GM21723 (cell line): ENCODE measurements at regions not wholly inside any gene's neighbourhood (a gene's known extent, or its start where the extent isn't known, plus 50 kb on each side); places are given as distances from the start of the nearest gene placed in this dataset.
"Not testable (repeated sequence)": the region's sequence is repeated elsewhere in the genome, so short reads cannot be mapped to it uniquely, and the experiment has no call there.

ENCODE experiments used
- ATAC-seq: cut with Tn5 transposase; IDR thresholded peaks from one replicate; pipeline ENCODE4 v1.9.1; 2021; ENCODE audit warnings: mild to moderate bottlenecking, moderate library complexity; ENCODE audit not compliant: unreplicated experiment

GRCh38 chrX:39022106-39022505 is 220.8 kb downstream of the MID1IP1 start:
- no peak for ATAC-seq

GRCh38 chrX:39029221-39029620 is 228.0 kb downstream of the MID1IP1 start:
- ATAC-seq: no peak

GRCh38 chrX:39030636-39031035 is 229.4 kb downstream of the MID1IP1 start:
- ATAC-seq: no peak

DNA sequence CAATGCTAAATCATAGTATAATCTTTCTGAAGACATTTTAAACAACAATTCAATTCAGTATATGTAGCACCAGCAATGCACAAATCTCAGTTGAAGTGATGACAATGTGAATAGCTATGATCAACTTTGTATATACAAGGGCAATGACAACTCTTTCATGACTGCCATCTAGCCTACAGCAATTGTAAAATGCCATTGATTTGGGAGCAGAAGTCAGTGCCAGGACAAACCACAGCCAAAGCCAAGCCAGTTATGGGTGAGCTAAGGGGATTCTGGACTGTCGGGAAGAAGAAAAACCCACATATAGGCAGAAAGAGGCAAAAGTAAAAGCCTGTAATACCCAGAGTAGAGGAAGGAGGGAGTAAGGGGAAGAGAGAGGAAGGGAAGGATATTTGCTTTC is 238.6 kb downstream of the MID1IP1 start:
- no peak for ATAC-seq

DNA sequence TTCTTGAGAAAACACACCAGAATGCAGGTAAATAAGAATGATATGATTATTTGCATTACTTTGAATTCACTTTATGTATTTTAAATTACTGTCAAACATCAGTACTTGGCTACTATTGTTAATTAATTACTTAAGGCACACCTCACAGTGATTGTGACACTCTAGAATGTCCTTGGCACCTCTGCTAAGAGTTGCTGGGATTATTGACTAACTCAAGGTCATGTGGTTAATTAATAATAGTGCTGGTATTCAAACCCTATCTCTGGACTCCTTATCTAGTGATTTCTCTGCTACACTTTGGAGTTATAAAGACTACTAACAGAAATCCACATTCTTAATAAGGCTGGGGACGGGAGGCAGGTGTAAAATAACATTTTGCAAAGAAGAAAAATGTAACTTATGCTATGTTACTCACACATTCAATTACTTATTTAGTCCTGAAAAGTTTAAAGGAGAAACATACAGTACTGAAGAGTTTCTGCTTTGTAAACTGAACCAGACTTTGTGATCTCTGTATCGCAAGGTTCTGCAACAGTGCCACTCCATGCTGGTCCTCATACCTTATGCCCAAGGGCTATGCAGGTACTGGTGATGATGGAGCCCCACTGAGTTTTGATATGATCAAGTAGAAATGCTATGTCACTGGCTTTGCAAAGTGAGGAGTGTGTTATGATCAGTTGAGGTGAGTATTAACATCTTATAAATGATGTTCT is 242.7 kb downstream of the MID1IP1 start:
- ATAC-seq: no peak

- ATAC-seq: no peak
Observed at GRCh38 chrX:39047174-39047573, 245.9 kb downstream of the MID1IP1 start.

DNA sequence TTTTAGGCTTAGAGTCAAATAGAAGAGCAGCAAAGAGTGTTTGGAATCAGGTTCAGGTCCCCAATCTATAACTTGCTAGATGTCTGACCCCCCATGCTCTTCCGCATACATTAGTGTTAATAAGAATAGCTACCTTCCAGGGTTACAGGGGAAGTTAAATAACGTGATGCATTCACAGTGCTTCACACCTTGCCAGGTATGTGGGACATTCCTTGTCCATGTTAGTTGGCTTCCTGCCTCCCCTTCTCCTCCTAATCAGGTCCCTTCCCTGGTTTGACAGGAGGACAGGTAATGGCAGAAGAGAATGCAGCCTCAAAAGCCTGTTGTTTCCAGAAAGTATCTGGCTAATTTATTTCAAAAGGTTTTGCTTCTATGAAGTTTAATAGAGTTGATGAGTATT is 248.7 kb downstream of the MID1IP1 start:
- no peak for ATAC-seq

- no peak for ATAC-seq
Observed at GRCh38 chrX:39050427-39050826, 249.2 kb downstream of the MID1IP1 start.

- no peak for ATAC-seq
Observed at GRCh38 chrX:39052751-39053150, 251.5 kb downstream of the MID1IP1 start.

DNA sequence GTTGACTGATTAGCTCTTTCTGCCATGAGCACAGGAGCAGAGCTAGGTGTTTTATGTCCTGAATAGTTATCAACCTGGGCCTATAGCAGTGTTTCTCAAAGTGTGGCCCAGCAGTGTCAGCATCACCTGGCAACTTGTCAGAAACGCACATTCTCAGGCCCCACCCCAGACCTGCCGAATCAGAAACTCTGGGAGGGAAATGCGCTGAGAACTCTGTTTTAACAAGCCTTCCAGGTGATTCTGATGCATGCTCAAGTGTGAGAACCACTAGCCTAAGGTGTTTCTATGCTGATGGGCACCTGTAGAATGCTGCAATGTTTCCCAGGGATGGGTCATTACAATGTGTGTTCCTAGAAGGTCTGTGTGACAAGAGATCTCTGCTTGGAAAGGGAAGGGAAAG is 257.5 kb downstream of the MID1IP1 start:
- no peak for ATAC-seq

DNA sequence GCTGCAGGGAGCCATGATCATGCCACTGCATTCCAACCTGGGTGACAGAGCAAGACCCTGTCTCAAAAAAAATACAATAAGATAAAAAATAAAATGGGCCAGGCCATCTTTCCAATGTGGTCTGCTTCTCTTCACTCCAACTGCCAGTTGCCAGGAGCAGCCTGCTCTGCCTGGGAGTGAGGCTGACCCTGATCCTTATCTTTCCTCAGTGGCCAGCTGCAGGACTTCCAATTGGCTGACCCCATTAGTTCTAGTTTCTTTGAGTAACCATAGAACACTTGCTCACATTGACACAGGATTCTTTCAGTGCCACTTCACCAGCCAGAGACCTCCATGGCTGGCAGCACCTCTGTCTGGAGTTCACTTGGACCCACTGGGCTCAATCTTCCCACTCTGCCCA is 258.6 kb downstream of the MID1IP1 start:
- ATAC-seq: no peak

GRCh38 chrX:39063037-39063436 is 261.8 kb downstream of the MID1IP1 start:
- no peak for ATAC-seq

- ATAC-seq: no peak
Observed at GRCh38 chrX:39063702-39064101, 262.4 kb downstream of the MID1IP1 start.

- ATAC-seq: no peak
Observed at GRCh38 chrX:39065051-39065871, 264.0 kb downstream of the MID1IP1 start.

DNA sequence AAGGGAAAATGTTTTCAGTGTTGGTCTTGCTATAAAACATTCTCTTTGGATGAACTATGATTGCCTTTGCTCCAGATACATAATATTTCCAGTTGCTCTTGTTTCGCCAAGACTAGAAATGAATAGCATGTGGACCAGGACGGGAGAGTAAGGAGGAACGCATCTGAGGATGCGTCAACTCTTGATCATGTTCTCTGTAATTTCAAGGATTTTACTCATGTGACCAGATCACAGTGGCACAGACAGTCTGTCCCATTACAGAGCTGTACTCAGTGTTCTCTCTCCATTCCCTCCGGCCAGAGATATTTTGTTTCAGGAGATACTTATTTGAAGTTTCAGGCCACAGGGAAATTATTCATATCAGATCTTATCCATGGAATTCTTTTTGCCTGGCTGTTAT is 266.6 kb downstream of the MID1IP1 start:
- no peak for ATAC-seq

- not testable (repeated sequence) for ATAC-seq
Observed at GRCh38 chrX:39068634-39069033, 267.4 kb downstream of the MID1IP1 start.

- no peak for ATAC-seq
Observed at GRCh38 chrX:39070009-39070408, 268.8 kb downstream of the MID1IP1 start.

GRCh38 chrX:39073131-39073530 is 271.9 kb downstream of the MID1IP1 start:
- no peak for ATAC-seq

GRCh38 chrX:39096599-39096998 is 295.3 kb downstream of the MID1IP1 start:
- no peak for ATAC-seq

DNA sequence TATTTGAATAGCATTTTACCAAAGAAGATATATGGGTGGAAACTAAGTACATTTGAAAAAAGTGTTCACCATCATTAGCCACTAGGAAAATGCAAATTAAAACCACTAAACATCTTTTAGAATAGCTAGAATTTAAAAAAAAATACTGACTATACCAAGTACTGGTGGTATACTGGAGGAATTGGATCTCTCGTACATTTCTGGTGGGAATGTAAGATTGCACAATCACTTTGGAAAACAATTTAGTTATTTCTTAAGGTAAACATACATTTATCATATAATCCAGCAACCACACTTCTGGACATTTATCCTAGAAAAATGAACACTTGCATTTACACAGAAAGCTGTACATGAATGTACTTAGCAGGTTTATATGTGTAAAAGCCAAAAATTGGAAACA is 303.5 kb downstream of the MID1IP1 start:
- ATAC-seq: no peak

DNA sequence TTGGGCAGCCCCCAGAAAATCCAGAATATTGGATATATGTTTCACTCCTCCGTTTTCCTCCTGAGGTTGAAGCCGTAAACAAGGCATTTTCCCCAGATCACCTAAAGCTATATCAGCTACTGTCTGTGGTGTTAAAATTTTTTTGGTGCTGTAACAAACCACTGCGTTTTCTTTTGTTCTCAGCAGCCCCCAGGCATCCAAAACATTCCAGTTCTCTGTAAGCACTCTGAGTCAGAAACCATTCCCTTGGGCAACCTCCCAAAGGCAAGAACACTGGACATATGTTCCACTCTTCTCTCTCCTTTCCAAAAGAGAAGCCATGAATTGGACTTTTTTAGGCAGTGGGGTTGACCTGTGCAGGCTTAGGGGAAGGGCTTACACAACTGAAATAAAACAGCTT is 310.9 kb downstream of the MID1IP1 start:
- no peak for ATAC-seq

DNA sequence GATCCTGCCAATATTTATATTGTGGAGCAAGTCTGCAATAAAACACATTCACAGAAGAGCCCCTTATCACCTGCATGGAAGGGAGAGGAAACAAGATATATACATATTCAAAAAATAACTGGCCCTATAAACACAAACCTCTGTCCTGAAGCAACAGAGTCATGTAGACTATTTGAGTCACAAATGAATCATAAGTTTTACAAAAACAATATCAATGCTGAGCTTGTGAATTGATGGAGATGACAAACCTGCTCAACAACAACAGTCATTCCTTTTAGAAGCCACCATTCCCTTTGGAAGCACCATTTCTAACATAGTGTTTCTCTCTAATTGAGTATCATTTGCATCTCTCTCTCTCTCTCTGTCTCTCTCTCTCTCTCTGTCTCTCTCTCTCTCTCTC is 313.9 kb downstream of the MID1IP1 start:
- ATAC-seq: no peak
